BJ (cell line): ENCODE measurements at regions not wholly inside any gene's neighbourhood (a gene's known extent, or its start where the extent isn't known, plus 50 kb on each side); places are given as distances from the start of the nearest gene placed in this dataset.

Experiments used
- CTCF ChIA-PET: fragments of 350-600 bp; formaldehyde crosslinking; extraction: SDS; loops from one replicate; lab custom pipeline; 2021; ENCODE audit warnings: antibody characterized with exemption, inconsistent platforms; lab: Yijun Ruan, JAX
- POLR2A ChIA-PET: fragments of 300-600 bp; sonication (Branson Sonifier 250); formaldehyde crosslinking; extraction: SDS; loops from one replicate; lab custom pipeline; 2021; ENCODE audit warnings: antibody characterized with exemption; lab: Charles Lee
- DNase-seq: peaks from one replicate; pipeline ENCODE4 v3.0.0-alpha.2; 2011; ENCODE audit warnings: low read depth
- H3K27me3 ChIP-seq: 2 replicates; pipeline ENCODE4 v1.6.0; 2011; ENCODE audit warnings: low read length; ENCODE audit not compliant: control insufficient read depth, insufficient read depth
- H3K36me3 ChIP-seq: 2 replicates; pipeline ENCODE4 v1.5.1; 2011; ENCODE audit warnings: low read length; ENCODE audit not compliant: control insufficient read depth, insufficient read depth
- H3K4me3 ChIP-seq: 2 replicates; pipeline ENCODE4 v1.5.1; 2011; ENCODE audit warnings: low read depth, mild to moderate bottlenecking, control low read depth, low read length
- CTCF ChIP-seq: IDR thresholded peaks from 2 replicates; pipeline ENCODE4 v1.5.1; 2011; ENCODE audit warnings: low read depth, mild to moderate bottlenecking, control low read depth, inconsistent platforms, low read length, moderate library complexity; ENCODE audit not compliant: insufficient read depth

GRCh38 chr10:83663918-83664317 is 475.4 kb upstream of the GHITM start:
- ChIA-PET CTCF (interaction anchor here (0.7 kb wide), 1 partner anchor 14 kb away, joined by 3 read pairs; no protein-coding TSS in a partner anchor), POLR2A (no interaction called here)
- Histone ChIP-seq H3K27me3 (no peaks in the 10 kb centered on the region), H3K36me3 (no peaks in the 10 kb centered on the region), H3K4me3 (no peak overlapping the region)
- no peak for TF ChIP-seq CTCF
- no peak for DNase-seq

DNA sequence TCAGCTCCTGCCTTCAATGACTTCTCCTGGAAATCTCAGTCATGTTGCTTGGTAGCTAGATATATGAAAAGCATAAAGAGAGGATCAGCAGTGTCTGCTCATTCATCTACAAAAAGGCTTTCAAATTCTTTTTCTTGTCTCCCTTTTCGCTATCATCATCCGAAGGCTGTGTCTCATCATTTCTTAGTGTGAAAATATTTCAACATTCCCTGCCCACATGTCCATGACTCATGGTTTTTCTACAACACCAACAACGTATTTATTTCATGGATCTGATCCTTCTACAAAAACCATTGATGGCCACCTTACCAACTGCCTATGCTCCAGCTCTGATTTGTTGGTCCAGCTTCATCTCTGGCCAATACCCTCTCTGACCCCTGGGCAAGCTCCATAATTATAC is 472.5 kb upstream of the GHITM start:
- POLR2A ChIA-PET, result no interaction called here
- no peaks in the 10 kb centered on the region for H3K36me3 ChIP-seq
- H3K27me3 ChIP-seq, result no peaks in the 10 kb centered on the region
- TF ChIP-seq CTCF, result no peak
- no peak overlapping the region for H3K4me3 ChIP-seq
- peak; percentile 26 for DNase-seq
- CTCF ChIA-PET, result no interaction called here

GRCh38 chr10:83667594-83667993 is 471.7 kb upstream of the GHITM start:
- Histone ChIP-seq H3K4me3 (no peak overlapping the region), H3K27me3 (no peaks in the 10 kb centered on the region), H3K36me3 (no peaks in the 10 kb centered on the region)
- CTCF ChIA-PET, result interaction anchor here (1.3 kb wide), 1 partner anchor 10 kb away, joined by 3 read pairs; no protein-coding TSS in a partner anchor
- no peak for TF ChIP-seq CTCF
- DNase-seq, result no peak
- POLR2A ChIA-PET, result no interaction called here

- POLR2A ChIA-PET, result no interaction called here
- CTCF ChIA-PET, result no interaction called here
- DNase-seq, result no peak
- Histone ChIP-seq H3K27me3 (no peaks in the 10 kb centered on the region), H3K36me3 (no peaks in the 10 kb centered on the region), H3K4me3 (no peak overlapping the region)
- no peak for TF ChIP-seq CTCF
Observed at GRCh38 chr10:83673316-83673715, 466.0 kb upstream of the GHITM start.

GRCh38 chr10:83677795-83678194 is 461.5 kb upstream of the GHITM start:
- TF ChIP-seq CTCF, result no peak
- no peaks in the 10 kb centered on the region for H3K27me3 ChIP-seq
- ChIA-PET POLR2A (no interaction called here), CTCF (interaction anchor here (0.6 to 1.7 kb wide), 4 partner anchors 10 to 429 kb away, joined by 3 to 4 read pairs (median 3); no protein-coding TSS in a partner anchor)
- peak; percentile 12 for DNase-seq
- no peaks in the 10 kb centered on the region for H3K36me3 ChIP-seq
- no peak overlapping the region for H3K4me3 ChIP-seq
